GM12865 (cell line): ENCODE measurements at regions not wholly inside any gene's neighbourhood (a gene's known extent, or its start where the extent isn't known, plus 50 kb on each side); places are given as distances from the start of the nearest gene placed in this dataset.
"Not testable (repeated sequence)": the region's sequence is repeated elsewhere in the genome, so short reads cannot be mapped to it uniquely, and the experiment has no call there.

ENCODE experiments used
- DNase-seq: peaks from one replicate; pipeline ENCODE4 v3.0.0; 2010; ENCODE audit warnings: low read depth
- H3K4me3 ChIP-seq: 2 replicates; pipeline ENCODE4 v1.5.1; 2011; ENCODE audit warnings: mild to moderate bottlenecking, low read depth, low read length, control low read depth
- TF ChIP-seq, protein P1 (sequence below): IDR thresholded peaks from 2 replicates; pipeline ENCODE4 v1.5.1; 2011; ENCODE audit warnings: low read length, control low read depth, low read depth, inconsistent platforms; ENCODE audit not compliant: insufficient read depth; ENCODE audit errors: missing control alignments

DNA sequence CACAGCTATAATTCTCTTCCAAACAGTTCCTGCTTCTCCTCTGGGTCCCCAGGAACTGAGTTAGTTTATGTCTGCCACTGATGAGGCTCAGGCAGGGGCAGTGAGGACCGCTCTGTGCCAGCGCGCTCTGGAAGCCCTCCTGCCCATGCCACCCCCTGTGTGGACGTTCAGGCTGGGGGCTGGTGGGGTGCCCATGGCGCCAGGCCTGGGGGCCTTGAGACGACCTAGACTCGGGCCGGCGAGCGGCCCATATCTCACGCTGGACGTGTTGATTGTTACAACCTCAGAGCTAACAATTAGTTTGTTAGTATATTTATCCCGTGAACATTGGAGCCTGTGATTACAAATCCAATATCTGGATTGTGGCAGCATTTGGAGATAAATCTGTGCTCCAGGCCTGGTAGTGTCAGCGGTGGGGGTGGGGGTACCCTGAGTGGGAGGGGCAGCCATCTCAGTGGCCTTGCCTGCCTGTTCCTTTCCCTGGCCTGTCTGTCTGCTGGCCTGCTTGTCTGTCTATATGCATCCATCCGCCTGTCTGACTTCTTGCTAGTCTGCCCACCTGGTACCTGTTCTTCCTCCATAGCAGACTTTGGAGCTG, 256.5 kb upstream of the MVB12B start:
- TF ChIP-seq, protein P1, sequence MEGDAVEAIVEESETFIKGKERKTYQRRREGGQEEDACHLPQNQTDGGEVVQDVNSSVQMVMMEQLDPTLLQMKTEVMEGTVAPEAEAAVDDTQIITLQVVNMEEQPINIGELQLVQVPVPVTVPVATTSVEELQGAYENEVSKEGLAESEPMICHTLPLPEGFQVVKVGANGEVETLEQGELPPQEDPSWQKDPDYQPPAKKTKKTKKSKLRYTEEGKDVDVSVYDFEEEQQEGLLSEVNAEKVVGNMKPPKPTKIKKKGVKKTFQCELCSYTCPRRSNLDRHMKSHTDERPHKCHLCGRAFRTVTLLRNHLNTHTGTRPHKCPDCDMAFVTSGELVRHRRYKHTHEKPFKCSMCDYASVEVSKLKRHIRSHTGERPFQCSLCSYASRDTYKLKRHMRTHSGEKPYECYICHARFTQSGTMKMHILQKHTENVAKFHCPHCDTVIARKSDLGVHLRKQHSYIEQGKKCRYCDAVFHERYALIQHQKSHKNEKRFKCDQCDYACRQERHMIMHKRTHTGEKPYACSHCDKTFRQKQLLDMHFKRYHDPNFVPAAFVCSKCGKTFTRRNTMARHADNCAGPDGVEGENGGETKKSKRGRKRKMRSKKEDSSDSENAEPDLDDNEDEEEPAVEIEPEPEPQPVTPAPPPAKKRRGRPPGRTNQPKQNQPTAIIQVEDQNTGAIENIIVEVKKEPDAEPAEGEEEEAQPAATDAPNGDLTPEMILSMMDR, result no peak
- DNase-seq, result no peak

DNA sequence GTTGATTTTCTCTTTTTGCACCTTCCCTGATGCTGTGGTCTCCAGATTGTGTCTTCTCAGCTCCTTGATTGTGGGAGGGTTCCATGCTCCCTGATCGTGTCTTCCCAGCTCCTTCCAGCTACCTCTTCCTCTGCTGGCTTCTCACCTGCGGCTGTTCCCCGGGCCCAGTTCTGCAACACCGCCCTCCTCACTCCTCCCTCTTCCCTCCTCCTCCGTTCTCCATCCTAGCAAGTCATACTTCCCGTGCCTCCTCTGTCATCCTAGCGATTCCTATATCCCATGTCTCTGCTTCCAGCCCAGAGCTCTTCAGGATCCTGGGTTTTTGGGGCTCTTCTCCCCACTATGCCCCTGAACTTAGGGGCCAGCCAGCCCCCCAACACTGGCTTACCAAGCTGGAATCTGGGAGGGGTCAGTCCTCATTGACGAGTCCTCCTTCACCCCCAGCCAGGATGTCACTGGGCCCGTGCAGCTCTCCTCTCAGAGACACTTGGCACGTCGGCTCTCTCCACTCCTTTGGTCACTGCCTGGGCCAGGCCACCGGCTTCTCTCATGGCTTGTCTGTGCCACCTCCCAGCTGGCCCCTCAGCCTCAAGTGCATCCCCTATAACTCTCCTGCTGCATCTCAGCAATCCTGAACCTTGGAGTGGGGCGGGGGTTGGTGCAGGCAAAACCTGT, 255.4 kb upstream of the MVB12B start:
- no peak overlapping the region for H3K4me3 ChIP-seq
- TF ChIP-seq, protein P1, result no peak
- no peak for DNase-seq

More for the DNA sequence above, 256.5 kb upstream of the MVB12B start:
- H3K4me3 ChIP-seq, result no peak overlapping the region

DNA sequence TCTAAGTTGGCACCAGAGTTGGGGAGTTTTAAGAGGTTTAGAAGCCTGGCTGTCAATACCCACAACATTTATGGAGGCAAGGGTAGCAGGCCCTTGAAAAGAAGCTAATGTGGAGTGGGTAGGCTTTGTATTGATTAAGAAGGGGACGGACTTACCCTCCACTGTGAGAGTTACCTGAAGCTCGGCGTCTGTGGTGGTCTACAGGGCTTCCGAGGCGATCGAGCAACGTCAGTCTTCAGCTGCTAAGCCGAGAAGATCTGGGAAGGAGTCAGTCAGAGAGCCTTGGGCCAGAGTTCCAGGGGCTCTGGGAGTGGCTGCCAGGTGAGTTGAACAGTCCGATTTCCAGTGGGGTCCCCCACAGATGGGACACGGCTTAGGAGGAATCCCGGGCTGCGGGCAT, 249.0 kb upstream of the MVB12B start:
- H3K4me3 ChIP-seq, DNase-seq: not testable (repeated sequence)

DNA sequence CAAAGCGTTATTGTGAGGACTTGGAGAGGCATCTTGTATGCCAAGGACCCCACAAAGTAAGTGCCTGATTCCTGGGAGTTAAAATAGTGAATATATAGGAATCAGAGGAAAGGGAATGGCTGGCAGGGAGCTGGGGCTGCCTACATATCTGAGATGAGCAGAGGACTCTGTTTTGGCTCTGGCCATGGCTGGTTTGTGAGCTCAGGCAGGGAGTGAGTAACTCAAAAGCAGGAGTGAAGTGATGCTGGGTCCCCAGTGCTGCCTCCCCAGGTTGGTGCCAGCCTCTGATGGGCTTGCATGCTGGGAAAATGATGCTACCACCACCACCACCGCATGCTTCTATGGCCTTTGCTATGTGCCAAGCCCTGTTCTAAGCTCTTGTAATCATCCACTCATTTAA, 246.0 kb upstream of the MVB12B start:
- no peak for DNase-seq

DNA sequence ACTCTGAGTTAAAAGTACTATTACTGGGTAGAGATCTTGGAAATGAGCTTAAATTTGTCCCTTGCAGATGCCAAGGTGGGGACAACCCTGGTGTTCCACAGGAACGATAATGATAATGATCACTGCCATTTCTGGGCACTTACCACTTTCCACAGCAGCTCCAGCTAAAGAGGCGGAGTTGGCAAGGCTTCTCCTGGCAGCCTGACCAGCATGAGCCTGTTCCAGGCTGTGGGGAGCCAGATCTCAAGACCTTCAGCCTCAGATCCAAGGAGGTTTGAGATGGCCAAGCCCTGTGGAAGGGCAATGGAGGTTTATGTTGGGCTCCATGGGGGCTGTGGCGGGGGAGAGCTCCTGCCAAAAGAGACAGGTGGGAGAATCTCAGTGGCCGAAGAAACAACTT, 244.9 kb upstream of the MVB12B start:
- TF ChIP-seq, protein P1, result no peak
- H3K4me3 ChIP-seq, result no peak overlapping the region
- DNase-seq, result no peak

More for the DNA sequence above, 246.0 kb upstream of the MVB12B start:
- TF ChIP-seq, protein P1, result no peak
- H3K4me3 ChIP-seq, result no peak overlapping the region

DNA sequence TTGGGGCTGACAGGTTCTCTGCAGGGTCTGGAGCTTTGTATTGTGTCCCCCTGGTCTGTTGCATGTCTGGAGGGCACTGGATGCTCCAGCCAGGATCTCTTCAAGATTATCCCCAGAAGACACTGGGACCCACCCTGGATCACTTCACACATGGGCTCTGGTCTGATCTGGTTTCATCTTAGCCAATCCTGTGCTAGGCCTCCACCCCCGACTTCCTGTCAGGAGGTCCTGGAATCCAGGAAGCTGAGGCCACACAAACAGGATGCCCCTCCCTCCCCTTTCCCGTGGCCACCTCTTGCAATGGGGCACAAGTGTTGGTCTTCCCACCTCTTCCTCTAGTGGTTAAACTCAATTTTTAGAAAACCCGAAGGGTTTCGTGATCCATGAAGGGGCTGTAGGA, 242.6 kb upstream of the MVB12B start:
- H3K4me3 ChIP-seq, result no peak overlapping the region
- TF ChIP-seq, protein P1, result no peak
- DNase-seq, result no peak

DNA sequence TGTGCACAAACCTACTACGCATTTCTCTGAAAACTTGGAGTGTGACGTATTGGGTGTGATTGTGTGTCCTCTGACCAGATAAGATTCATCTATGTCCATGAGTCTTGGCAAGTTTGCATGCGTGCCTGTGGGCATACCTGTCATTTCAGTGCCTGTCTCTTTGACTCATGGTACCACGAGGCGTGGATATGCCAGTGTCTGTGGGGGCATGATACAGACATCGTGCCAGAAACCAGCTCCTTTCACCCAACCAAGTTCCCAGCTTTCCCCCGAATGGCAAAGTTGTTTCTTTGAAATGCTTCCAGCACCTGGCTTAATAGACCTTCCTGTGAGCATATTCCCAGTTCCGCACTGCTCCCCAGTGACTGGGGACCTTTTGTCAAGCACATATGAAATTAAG, 241.9 kb upstream of the MVB12B start:
- H3K4me3 ChIP-seq, result no peak overlapping the region
- TF ChIP-seq, protein P1, result no peak
- DNase-seq, result no peak
